ENCODE measurements at regions not wholly inside any gene's neighbourhood (a gene's known extent, or its start where the extent isn't known, plus 50 kb on each side); places are given as distances from the start of the nearest gene placed in this dataset.

- no peak for TF ChIP-seq CTCF (IDR thresholded peaks at IDR 0.05)
- TF ChIP-seq POLR2A (IDR thresholded peaks at IDR 0.05): no peak
Measured at GRCh38 chr10:71045204-71045809, 156.9 kb upstream of the PCBD1 start.

All from thyroid gland (tissue), 4 donors.